HEK293T (cell line): ENCODE measurements at regions not wholly inside any gene's neighbourhood (a gene's known extent, or its start where the extent isn't known, plus 50 kb on each side); places are given as distances from the start of the nearest gene placed in this dataset.

Experiments used
- CTCF ChIA-PET: fragments of 350-600 bp; formaldehyde crosslinking; extraction: SDS; loops from one replicate; lab custom pipeline; 2021; ENCODE audit warnings: antibody characterized with exemption, inconsistent platforms; lab: Yijun Ruan, JAX
- POLR2A ChIA-PET: fragments of 350-600 bp; formaldehyde crosslinking; extraction: SDS; loops from one replicate; lab custom pipeline; 2020; ENCODE audit warnings: antibody characterized with exemption, inconsistent platforms; lab: Yijun Ruan, JAX
- DNase-seq: peaks from one replicate; pipeline ENCODE4 v3.0.0; 2012; ENCODE audit warnings: mixed read lengths; ENCODE audit errors: extremely low spot score
- ARNT ChIP-seq: fragments of 450-650 bp; IDR thresholded peaks from 2 replicates; pipeline ENCODE4 v1.6.1; 2017; ENCODE audit warnings: mild to moderate bottlenecking
- BHLHE40 ChIP-seq: fragments of 450-650 bp; IDR thresholded peaks from 2 replicates; pipeline ENCODE4 v1.6.1; 2016; ENCODE audit warnings: mild to moderate bottlenecking, moderate library complexity, borderline replicate concordance
- CTBP1 ChIP-seq: fragments of 450-650 bp; IDR thresholded peaks from 2 replicates; pipeline ENCODE4 v1.6.1; 2016; ENCODE audit warnings: borderline replicate concordance
- ELF4 ChIP-seq: fragments of 450-650 bp; IDR thresholded peaks from 2 replicates; pipeline ENCODE4 v1.6.1; 2017; ENCODE audit warnings: antibody characterized with exemption
- FOXA1 ChIP-seq: fragments of 450-650 bp; IDR thresholded peaks from 2 replicates; pipeline ENCODE4 v1.6.1; 2016; ENCODE audit warnings: mild to moderate bottlenecking
- FOXK2 ChIP-seq: fragments of 450-650 bp; IDR thresholded peaks from 2 replicates; pipeline ENCODE4 v1.6.1; 2016; ENCODE audit warnings: mild to moderate bottlenecking
- FOXM1 ChIP-seq: fragments of 450-650 bp; IDR thresholded peaks from 2 replicates; pipeline ENCODE4 v1.6.1; 2017; ENCODE audit warnings: mild to moderate bottlenecking, borderline replicate concordance
- HDGF ChIP-seq: fragments of 450-650 bp; IDR thresholded peaks from 2 replicates; pipeline ENCODE4 v1.6.1; 2017; ENCODE audit warnings: antibody characterized with exemption, borderline replicate concordance
- L3MBTL2 ChIP-seq: fragments of 450-650 bp; conservative IDR thresholded peaks from 2 replicates; pipeline ENCODE4 v1.6.1; 2016; ENCODE audit warnings: mild to moderate bottlenecking
- LEF1 ChIP-seq: fragments of 450-650 bp; IDR thresholded peaks from 2 replicates; pipeline ENCODE4 v1.6.1; 2017; ENCODE audit warnings: mild to moderate bottlenecking, borderline replicate concordance
- NFRKB ChIP-seq: fragments of 450-650 bp; IDR thresholded peaks from 2 replicates; pipeline ENCODE4 v1.6.1; 2016; ENCODE audit warnings: mild to moderate bottlenecking, moderate library complexity
- PKNOX1 ChIP-seq: fragments of 450-650 bp; IDR thresholded peaks from 2 replicates; pipeline ENCODE4 v1.6.1; 2016
- SP1 ChIP-seq: fragments of 450-650 bp; IDR thresholded peaks from 2 replicates; pipeline ENCODE4 v1.6.1; 2017
- SUZ12 ChIP-seq: fragments of 450-650 bp; IDR thresholded peaks from 2 replicates; pipeline ENCODE4 v1.6.1; 2016; ENCODE audit warnings: mild to moderate bottlenecking
- TARDBP ChIP-seq: fragments of 450-650 bp; IDR thresholded peaks from 2 replicates; pipeline ENCODE4 v1.6.1; 2016
- ZNF384 ChIP-seq: fragments of 450-650 bp; IDR thresholded peaks from 2 replicates; pipeline ENCODE4 v1.6.1; 2016

- ChIA-PET POLR2A (no interaction called here), CTCF (no interaction called here)
- no peak for TF ChIP-seq FOXA1
- no peak for TF ChIP-seq CTBP1
- no peak for DNase-seq
Observed at GRCh38 chr2:65940856-65941255, 494.1 kb upstream of the MEIS1 start.

- TF ChIP-seq PKNOX1 (no peak), NFRKB (no peak), FOXM1 (no peak), ARNT (no peak), SUZ12 (no peak), TARDBP (no peak), CTBP1 (no peak), BHLHE40 (no peak), HDGF (no peak), FOXA1 (no peak), ELF4 (no peak), LEF1 (no peak)
- no peak for DNase-seq
- ChIA-PET CTCF (no interaction called here), POLR2A (no interaction called here)
Observed at GRCh38 chr2:65939687-65940086, 495.2 kb upstream of the MEIS1 start.

GRCh38 chr2:65937379-65938160 is 497.4 kb upstream of the MEIS1 start:
- no peak for DNase-seq
- ChIA-PET POLR2A (no interaction called here), CTCF (no interaction called here)
- TF ChIP-seq FOXM1: no peak
- TF ChIP-seq ZNF384: no peak
- TF ChIP-seq FOXA1: no peak
- no peak for TF ChIP-seq FOXK2
- TF ChIP-seq TARDBP: no peak
- no peak for TF ChIP-seq HDGF
- TF ChIP-seq LEF1: no peak
- no peak for TF ChIP-seq SUZ12
- TF ChIP-seq CTBP1: no peak

- POLR2A ChIA-PET: no interaction called here
- DNase-seq: no peak
- CTCF ChIA-PET: no interaction called here
- TF ChIP-seq ARNT (no peak), ZNF384 (no peak), CTBP1 (no peak), ELF4 (no peak), HDGF (no peak), PKNOX1 (no peak), SP1 (no peak), L3MBTL2 (no peak), FOXM1 (no peak), SUZ12 (no peak)
Observed at GRCh38 chr2:65934992-65935629, 499.8 kb upstream of the MEIS1 start.

GRCh38 chr2:65932571-65932970 is 500.2 kb upstream of the SPRED2 start:
- TF ChIP-seq FOXK2 (no peak), SP1 (no peak), PKNOX1 (no peak)
- CTCF ChIA-PET: no interaction called here
- no peak for DNase-seq
- POLR2A ChIA-PET: no interaction called here

- no peak for DNase-seq
- CTCF ChIA-PET: no interaction called here
- no peak for TF ChIP-seq SUZ12
- no peak for TF ChIP-seq PKNOX1
- TF ChIP-seq HDGF: no peak
- no peak for TF ChIP-seq FOXM1
- TF ChIP-seq L3MBTL2: no peak
- no peak for TF ChIP-seq SP1
- no peak for TF ChIP-seq ELF4
- no peak for TF ChIP-seq CTBP1
- TF ChIP-seq BHLHE40: no peak
- TF ChIP-seq TARDBP: no peak
- no peak for TF ChIP-seq FOXA1
- no peak for TF ChIP-seq FOXK2
- no peak for TF ChIP-seq LEF1
- no peak for TF ChIP-seq ARNT
- POLR2A ChIA-PET: no interaction called here
Observed at GRCh38 chr2:65931056-65931455, 498.7 kb upstream of the SPRED2 start.
